ENCODE measurements at regions not wholly inside any gene's neighbourhood (a gene's known extent, or its start where the extent isn't known, plus 50 kb on each side); places are given as distances from the start of the nearest gene placed in this dataset.
"Not testable (repeated sequence)": the region's sequence is repeated elsewhere in the genome, so short reads cannot be mapped to it uniquely, and the experiment has no call there.

DNA sequence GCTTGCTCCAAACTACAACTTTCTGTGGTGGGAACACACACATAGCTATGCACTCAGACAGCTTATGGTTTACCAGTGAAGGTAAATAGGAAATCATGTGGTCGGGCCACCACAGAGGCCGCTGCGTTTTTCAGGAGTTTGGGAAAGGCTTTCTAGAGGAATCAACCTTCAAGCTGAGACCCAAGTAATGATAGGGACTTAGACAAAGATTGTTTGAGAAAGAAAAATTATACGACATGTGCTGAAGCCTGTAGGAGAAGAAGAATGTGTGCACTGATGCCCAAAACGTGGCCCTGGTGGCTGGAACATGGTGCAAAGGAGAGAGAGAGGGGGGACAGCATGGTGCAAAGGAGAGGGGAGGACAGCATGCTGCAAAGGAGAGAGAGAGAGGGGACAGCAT lies 61.2 kb upstream of the VIPR2 start:
- TF ChIP-seq, protein P1, sequence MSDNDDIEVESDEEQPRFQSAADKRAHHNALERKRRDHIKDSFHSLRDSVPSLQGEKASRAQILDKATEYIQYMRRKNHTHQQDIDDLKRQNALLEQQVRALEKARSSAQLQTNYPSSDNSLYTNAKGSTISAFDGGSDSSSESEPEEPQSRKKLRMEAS (IDR thresholded peaks at IDR 0.05): no peak
- TF ChIP-seq, protein P2, sequence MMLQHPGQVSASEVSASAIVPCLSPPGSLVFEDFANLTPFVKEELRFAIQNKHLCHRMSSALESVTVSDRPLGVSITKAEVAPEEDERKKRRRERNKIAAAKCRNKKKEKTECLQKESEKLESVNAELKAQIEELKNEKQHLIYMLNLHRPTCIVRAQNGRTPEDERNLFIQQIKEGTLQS (IDR thresholded peaks at IDR 0.05): no peak
- TF ChIP-seq YY1 (IDR thresholded peaks at IDR 0.05) (no peak), RXRA (IDR thresholded peaks at IDR 0.05) (no peak), EGR1 (IDR thresholded peaks at IDR 0.05; ENCODE audit: low read depth in 2 of 2) (no peak), HNF4G (IDR thresholded peaks at IDR 0.05) (no peak), JUND (IDR thresholded peaks at IDR 0.05) (no peak), HNF4A (conservative IDR thresholded peaks at IDR 0.05) (no peak), SP1 (IDR thresholded peaks at IDR 0.05) (no peak), NR2F2 (IDR thresholded peaks at IDR 0.05) (no peak), GABPA (IDR thresholded peaks at IDR 0.05 in 1 of 2, conservative IDR thresholded peaks at IDR 0.05 in 1 of 2) (no peak), FOXA2 (IDR thresholded peaks at IDR 0.05) (no peak)
- TF ChIP-seq, protein P3, sequence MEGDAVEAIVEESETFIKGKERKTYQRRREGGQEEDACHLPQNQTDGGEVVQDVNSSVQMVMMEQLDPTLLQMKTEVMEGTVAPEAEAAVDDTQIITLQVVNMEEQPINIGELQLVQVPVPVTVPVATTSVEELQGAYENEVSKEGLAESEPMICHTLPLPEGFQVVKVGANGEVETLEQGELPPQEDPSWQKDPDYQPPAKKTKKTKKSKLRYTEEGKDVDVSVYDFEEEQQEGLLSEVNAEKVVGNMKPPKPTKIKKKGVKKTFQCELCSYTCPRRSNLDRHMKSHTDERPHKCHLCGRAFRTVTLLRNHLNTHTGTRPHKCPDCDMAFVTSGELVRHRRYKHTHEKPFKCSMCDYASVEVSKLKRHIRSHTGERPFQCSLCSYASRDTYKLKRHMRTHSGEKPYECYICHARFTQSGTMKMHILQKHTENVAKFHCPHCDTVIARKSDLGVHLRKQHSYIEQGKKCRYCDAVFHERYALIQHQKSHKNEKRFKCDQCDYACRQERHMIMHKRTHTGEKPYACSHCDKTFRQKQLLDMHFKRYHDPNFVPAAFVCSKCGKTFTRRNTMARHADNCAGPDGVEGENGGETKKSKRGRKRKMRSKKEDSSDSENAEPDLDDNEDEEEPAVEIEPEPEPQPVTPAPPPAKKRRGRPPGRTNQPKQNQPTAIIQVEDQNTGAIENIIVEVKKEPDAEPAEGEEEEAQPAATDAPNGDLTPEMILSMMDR (IDR thresholded peaks at IDR 0.05; ENCODE audit: low read depth, low read length, missing input control): no peak
- TF ChIP-seq, protein P4, sequence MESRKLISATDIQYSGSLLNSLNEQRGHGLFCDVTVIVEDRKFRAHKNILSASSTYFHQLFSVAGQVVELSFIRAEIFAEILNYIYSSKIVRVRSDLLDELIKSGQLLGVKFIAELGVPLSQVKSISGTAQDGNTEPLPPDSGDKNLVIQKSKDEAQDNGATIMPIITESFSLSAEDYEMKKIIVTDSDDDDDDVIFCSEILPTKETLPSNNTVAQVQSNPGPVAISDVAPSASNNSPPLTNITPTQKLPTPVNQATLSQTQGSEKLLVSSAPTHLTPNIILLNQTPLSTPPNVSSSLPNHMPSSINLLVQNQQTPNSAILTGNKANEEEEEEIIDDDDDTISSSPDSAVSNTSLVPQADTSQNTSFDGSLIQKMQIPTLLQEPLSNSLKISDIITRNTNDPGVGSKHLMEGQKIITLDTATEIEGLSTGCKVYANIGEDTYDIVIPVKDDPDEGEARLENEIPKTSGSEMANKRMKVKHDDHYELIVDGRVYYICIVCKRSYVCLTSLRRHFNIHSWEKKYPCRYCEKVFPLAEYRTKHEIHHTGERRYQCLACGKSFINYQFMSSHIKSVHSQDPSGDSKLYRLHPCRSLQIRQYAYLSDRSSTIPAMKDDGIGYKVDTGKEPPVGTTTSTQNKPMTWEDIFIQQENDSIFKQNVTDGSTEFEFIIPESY (IDR thresholded peaks at IDR 0.05): no peak
- no peaks in the 10 kb centered on the region for H3K9me3 ChIP-seq (ENCODE audit: control insufficient read depth in 4 of 4, low read length in 3 of 4)
- H3K4me3 ChIP-seq (ENCODE audit: low read depth in 1 of 3, low read length in 3 of 3): no peak overlapping the region
- no peak for DNase-seq (ENCODE audit: low spot score)
- no peaks in the 10 kb centered on the region for H3K4me1 ChIP-seq (ENCODE audit: control insufficient read depth in 4 of 4, insufficient read depth in 4 of 4, low read length in 3 of 4)
- peaks cover 0 to 2% (median 0%) of the 10 kb centered on the region in 4 donors for H3K27me3 ChIP-seq (ENCODE audit: control insufficient read depth in 4 of 4, insufficient read depth in 4 of 4, low read length in 3 of 4)
- H3K27ac ChIP-seq (ENCODE audit: low read depth in 1 of 2, low read length in 2 of 2): no peak overlapping the region
- no peak overlapping the region for H3K9ac ChIP-seq (ENCODE audit: low read depth in 1 of 2, low read length in 2 of 2)
- no peaks in the 10 kb centered on the region for H3K36me3 ChIP-seq (ENCODE audit: control insufficient read depth in 4 of 4, insufficient read depth in 3 of 4, low read depth in 1 of 4, low read length in 3 of 4)
- WGBS: 68% methylated on average over 5 of the region's 5 CpGs

DNA sequence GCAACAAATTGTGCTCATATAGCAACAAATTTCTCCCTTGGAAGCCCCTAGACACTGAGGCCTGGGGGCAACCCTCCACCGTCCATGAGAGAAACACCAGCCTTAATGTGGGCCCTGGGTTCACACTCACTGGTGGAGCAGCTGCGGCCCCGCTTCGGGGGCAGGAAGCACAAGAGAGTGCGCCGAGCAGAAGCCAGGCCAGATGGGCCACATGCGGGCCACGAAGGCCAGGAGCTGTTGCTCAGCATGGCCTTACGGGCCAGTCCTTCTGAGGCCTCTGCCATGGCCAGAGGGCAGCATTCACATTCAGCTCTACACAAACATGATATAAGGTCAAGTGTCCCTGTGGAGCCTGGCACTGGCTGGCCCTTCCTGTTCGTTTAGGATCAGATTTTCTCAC lies 60.0 kb upstream of the VIPR2 start:
- no peak for TF ChIP-seq HNF4A (conservative IDR thresholded peaks at IDR 0.05)
- no peak for TF ChIP-seq NR2F2 (IDR thresholded peaks at IDR 0.05)
- no peak for TF ChIP-seq SP1 (IDR thresholded peaks at IDR 0.05)
- TF ChIP-seq, protein P4 (IDR thresholded peaks at IDR 0.05): no peak
- TF ChIP-seq FOXA2 (IDR thresholded peaks at IDR 0.05): no peak
- TF ChIP-seq YY1 (IDR thresholded peaks at IDR 0.05): no peak
- no peak for TF ChIP-seq RAD21 (IDR thresholded peaks at IDR 0.05)
- TF ChIP-seq JUND (IDR thresholded peaks at IDR 0.05): no peak
- no peak for TF ChIP-seq EGR1 (IDR thresholded peaks at IDR 0.05; ENCODE audit: low read depth in 2 of 2)
- TF ChIP-seq GABPA (IDR thresholded peaks at IDR 0.05 in 1 of 2, conservative IDR thresholded peaks at IDR 0.05 in 1 of 2): no peak
- TF ChIP-seq RXRA (IDR thresholded peaks at IDR 0.05): no peak
- H3K4me1 ChIP-seq (ENCODE audit: control insufficient read depth in 4 of 4, insufficient read depth in 4 of 4, low read length in 3 of 4): no peaks in the 10 kb centered on the region
- H3K27me3 ChIP-seq (ENCODE audit: control insufficient read depth in 4 of 4, insufficient read depth in 4 of 4, low read length in 3 of 4): peaks cover 0 to 2% (median 0%) of the 10 kb centered on the region in 4 donors
- H3K36me3 ChIP-seq (ENCODE audit: control insufficient read depth in 4 of 4, insufficient read depth in 3 of 4, low read depth in 1 of 4, low read length in 3 of 4): no peaks in the 10 kb centered on the region
- no peak for DNase-seq (ENCODE audit: low spot score)
- H3K9me3 ChIP-seq (ENCODE audit: control insufficient read depth in 4 of 4, low read length in 3 of 4): no peaks in the 10 kb centered on the region
- no peak overlapping the region for H3K27ac ChIP-seq (ENCODE audit: low read depth in 1 of 2, low read length in 2 of 2)
- no peak overlapping the region for H3K9ac ChIP-seq (ENCODE audit: low read depth in 1 of 2, low read length in 2 of 2)
- 89% methylated on average over 10 of the region's 10 CpGs for WGBS
- H3K4me3 ChIP-seq (ENCODE audit: low read depth in 1 of 3, low read length in 3 of 3): no peak overlapping the region

DNA sequence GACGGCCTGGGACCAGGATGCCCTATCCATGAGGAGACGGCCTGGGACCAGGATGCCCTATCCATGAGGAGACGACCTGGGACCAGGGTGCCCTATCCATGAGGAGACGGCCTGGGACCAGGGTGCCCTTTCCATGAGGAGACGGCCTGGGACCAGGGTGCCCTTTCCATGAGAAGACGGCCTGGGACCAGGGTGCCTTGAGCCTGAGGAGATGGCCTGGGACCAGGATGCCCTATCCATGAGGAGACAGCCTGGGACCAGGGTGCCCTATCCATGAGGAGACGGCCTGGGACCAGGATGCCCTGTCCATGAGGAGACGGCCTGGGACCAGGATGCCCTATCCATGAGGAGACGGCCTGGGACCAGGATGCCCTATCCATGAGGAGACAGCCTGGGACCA lies 58.6 kb upstream of the VIPR2 start:
- H3K27me3 ChIP-seq (ENCODE audit: control insufficient read depth in 4 of 4, insufficient read depth in 4 of 4, low read length in 3 of 4); H3K9me3 ChIP-seq (ENCODE audit: control insufficient read depth in 4 of 4, low read length in 3 of 4); H3K9ac ChIP-seq (ENCODE audit: low read depth in 1 of 2, low read length in 2 of 2); H3K27ac ChIP-seq (ENCODE audit: low read depth in 1 of 2, low read length in 2 of 2); H3K36me3 ChIP-seq (ENCODE audit: control insufficient read depth in 4 of 4, insufficient read depth in 3 of 4, low read depth in 1 of 4, low read length in 3 of 4); H3K4me3 ChIP-seq (ENCODE audit: low read depth in 1 of 3, low read length in 3 of 3); H3K4me1 ChIP-seq (ENCODE audit: control insufficient read depth in 4 of 4, insufficient read depth in 4 of 4, low read length in 3 of 4); DNase-seq (ENCODE audit: low spot score): not testable (repeated sequence)
- 88% methylated on average over 9 of the region's 9 CpGs for WGBS

Data from liver (tissue), 8 donors.